IPS-18a (cell line): ENCODE measurements at regions not wholly inside any gene's neighbourhood (a gene's known extent, or its start where the extent isn't known, plus 50 kb on each side); places are given as distances from the start of the nearest gene placed in this dataset.
"Not testable (repeated sequence)": the region's sequence is repeated elsewhere in the genome, so short reads cannot be mapped to it uniquely, and the experiment has no call there.

Experiments used
- H3K27ac ChIP-seq: one replicate; pipeline ENCODE4 v1.5.1; 2013; ENCODE audit warnings: low read length
- H3K27me3 ChIP-seq: one replicate; pipeline ENCODE4 v1.6.1; 2013; ENCODE audit warnings: mild to moderate bottlenecking, low read length; ENCODE audit not compliant: control insufficient read depth, insufficient read depth
- H3K36me3 ChIP-seq: one replicate; pipeline ENCODE4 v1.6.1; 2013; ENCODE audit warnings: low read depth, low read length; ENCODE audit not compliant: control insufficient read depth
- H3K4me1 ChIP-seq: one replicate; pipeline ENCODE4 v1.6.1; 2013; ENCODE audit warnings: low read depth, low read length; ENCODE audit not compliant: control insufficient read depth
- H3K4me3 ChIP-seq: one replicate; pipeline ENCODE4 v1.5.1; 2013; ENCODE audit warnings: low read length
- H3K9ac ChIP-seq: one replicate; pipeline ENCODE4 v1.6.1; 2013; ENCODE audit warnings: mild to moderate bottlenecking, low read length, moderate library complexity
- H3K9me3 ChIP-seq: one replicate; pipeline ENCODE4 v1.6.1; 2013; ENCODE audit warnings: low read depth, low read length; ENCODE audit not compliant: control insufficient read depth

GRCh38 chr11:109965926-109966325, 127.3 kb upstream of the ZC3H12C start:
- H3K9ac ChIP-seq, H3K4me3 ChIP-seq, H3K4me1 ChIP-seq, H3K9me3 ChIP-seq, H3K27ac ChIP-seq, H3K27me3 ChIP-seq, H3K36me3 ChIP-seq: not testable (repeated sequence)

DNA sequence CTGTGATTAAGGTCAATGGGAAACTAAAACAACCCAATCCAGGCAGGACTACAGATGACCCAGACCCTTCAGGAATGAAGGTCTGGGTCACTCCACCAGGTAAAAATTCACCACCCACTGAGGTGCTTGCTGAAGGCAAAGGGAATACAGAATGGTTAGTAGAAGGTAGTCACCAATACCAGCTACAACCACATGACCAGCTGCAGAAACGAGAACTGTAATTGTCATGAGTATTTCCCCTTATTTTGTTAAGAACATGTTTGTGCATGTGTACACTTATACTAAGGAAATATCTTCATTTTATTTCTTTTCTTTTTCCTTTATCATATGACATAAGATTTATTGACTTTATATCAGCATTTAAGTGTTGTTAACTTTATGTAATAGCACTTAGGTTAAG, 126.1 kb upstream of the ZC3H12C start:
- not testable (repeated sequence) for H3K27ac ChIP-seq, H3K4me1 ChIP-seq, H3K9me3 ChIP-seq, H3K36me3 ChIP-seq, H3K27me3 ChIP-seq, H3K4me3 ChIP-seq, H3K9ac ChIP-seq

DNA sequence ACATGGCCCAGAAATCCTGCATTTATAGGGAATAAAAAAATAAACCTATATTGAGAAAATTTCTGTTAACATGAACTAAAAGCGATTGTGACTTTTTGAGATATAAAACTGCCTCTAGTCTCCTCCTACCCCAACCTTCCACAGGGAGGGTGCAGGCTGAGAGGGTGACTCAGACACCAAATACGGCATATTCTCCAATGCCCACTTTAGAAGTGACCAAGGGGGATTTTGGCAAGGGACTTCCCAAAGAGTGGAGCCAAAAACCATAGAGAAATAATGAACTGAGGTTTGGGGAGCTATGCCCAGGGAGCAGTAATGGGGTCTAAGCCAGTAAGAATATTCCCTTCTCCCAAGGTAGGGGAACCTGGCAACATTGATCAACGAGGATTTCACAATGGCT, 124.9 kb upstream of the ZC3H12C start:
- Histone ChIP-seq H3K4me3 (no peak overlapping the region), H3K27me3 (no peaks in the 10 kb centered on the region), H3K9me3 (no peaks in the 10 kb centered on the region), H3K9ac (no peak overlapping the region), H3K36me3 (no peaks in the 10 kb centered on the region), H3K27ac (no peak overlapping the region), H3K4me1 (peaks cover 7% of the 10 kb centered on the region)

DNA sequence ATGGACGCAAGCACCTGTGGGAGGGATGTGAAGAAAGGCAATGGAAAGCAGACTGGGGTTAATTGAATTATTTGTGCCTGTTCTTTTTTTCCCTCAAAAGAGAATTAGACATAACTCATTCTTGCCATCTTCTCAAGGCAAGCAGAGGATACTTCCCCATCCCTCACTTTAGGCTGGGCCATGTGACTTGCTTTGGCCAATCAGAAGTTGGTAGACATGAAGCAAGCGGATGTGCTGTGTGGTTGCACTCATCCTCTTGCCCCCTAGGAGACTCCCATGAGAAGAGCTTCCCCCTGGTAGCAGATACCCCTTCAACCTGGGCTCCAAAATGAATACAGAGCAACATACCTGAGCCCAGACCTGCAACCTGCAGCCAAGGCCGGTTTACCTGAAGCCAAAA, 124.4 kb upstream of the ZC3H12C start:
- no peaks in the 10 kb centered on the region for H3K27me3 ChIP-seq
- no peak overlapping the region for H3K9ac ChIP-seq
- H3K4me3 ChIP-seq, result no peak overlapping the region
- H3K27ac ChIP-seq, result no peak overlapping the region
- H3K4me1 ChIP-seq, result peaks cover 7% of the 10 kb centered on the region
- H3K36me3 ChIP-seq, result no peaks in the 10 kb centered on the region
- no peaks in the 10 kb centered on the region for H3K9me3 ChIP-seq

DNA sequence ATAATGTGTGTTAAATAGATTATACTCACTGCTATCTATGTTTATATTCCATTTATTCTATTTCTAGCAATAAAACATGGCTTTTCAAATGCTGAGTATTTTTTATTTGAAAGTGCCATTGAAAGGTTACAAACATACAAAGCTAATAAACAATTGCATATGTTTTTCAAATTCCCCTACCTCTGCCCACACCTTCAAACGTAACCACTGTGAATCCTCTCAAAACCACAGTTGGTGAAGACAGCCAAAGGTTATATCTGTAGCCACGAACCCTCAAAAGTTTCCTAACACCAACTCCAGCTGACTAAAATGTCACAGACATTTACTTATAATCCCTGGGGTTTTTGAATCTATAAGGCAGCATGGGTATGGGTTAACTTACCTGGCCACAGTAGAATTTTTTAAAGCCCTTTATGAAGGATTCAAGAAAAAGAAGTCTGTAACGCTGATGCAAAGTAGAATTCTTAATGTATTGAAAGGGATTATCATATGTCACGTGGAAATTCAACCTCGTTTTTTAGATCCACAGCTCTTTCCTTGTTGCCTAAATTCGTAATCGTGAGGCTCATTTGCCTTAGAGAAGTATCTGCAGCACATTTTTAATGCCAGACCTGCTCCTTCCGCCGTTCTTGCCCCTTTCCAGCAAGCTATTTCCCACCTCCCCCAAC, 122.5 kb upstream of the ZC3H12C start:
- H3K9ac ChIP-seq, result no peak overlapping the region
- no peak overlapping the region for H3K27ac ChIP-seq
- H3K4me1 ChIP-seq, result peaks cover 7% of the 10 kb centered on the region

DNA sequence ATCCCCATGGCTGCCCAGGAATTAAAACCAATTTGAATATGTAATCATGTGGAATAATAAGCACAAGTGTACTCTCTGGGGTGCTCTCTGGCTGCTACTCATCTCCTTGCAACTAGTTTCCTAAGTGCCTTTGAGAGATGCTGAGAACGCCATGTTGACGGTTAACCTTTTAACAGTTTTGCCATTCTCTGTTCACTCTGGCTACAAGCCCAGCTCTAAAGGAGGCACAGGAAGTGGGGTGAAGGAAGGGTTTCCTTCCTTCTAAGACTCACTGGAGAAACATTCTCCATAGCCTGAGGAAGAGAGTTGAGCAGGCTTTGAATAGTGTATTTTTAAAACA, 122.0 kb upstream of the ZC3H12C start:
- Histone ChIP-seq H3K36me3 (no peaks in the 10 kb centered on the region), H3K4me1 (peaks cover 7% of the 10 kb centered on the region), H3K4me3 (no peak overlapping the region), H3K27me3 (no peaks in the 10 kb centered on the region), H3K9me3 (no peaks in the 10 kb centered on the region), H3K27ac (no peak overlapping the region), H3K9ac (no peak overlapping the region)

More for the DNA sequence above, 122.5 kb upstream of the ZC3H12C start:
- Histone ChIP-seq H3K36me3 (no peaks in the 10 kb centered on the region), H3K9me3 (no peaks in the 10 kb centered on the region), H3K27me3 (no peaks in the 10 kb centered on the region), H3K4me3 (no peak overlapping the region)

GRCh38 chr11:109972181-109972715, 120.9 kb upstream of the ZC3H12C start:
- H3K27me3 ChIP-seq, result no peaks in the 10 kb centered on the region
- H3K36me3 ChIP-seq, result no peaks in the 10 kb centered on the region
- H3K27ac ChIP-seq, result no peak overlapping the region
- no peak overlapping the region for H3K9ac ChIP-seq
- peaks cover 7% of the 10 kb centered on the region for H3K4me1 ChIP-seq
- H3K4me3 ChIP-seq, result no peak overlapping the region
- H3K9me3 ChIP-seq, result no peaks in the 10 kb centered on the region

DNA sequence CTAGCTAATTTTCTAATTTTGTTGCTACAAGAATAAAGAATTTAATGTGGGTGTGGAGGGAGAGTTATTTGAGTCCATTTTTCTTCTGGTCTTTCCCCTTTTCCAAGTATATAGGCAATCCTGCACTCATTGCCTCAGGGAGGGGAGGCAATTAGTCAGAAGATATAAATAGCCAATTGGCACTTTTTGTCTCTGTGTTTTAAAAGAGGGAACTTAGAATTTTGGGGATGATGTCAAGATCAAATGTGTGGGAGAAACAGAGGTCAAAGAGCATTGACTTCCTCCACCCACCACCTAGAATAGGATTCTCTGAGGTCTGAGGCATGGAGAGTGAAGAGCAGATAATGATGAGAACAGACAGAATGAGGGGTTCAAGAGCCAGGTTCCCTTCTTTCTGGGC, 120.3 kb upstream of the ZC3H12C start:
- H3K36me3 ChIP-seq, result no peaks in the 10 kb centered on the region
- no peak overlapping the region for H3K9ac ChIP-seq
- H3K27ac ChIP-seq, result no peak overlapping the region
- no peaks in the 10 kb centered on the region for H3K27me3 ChIP-seq
- H3K4me1 ChIP-seq, result peaks cover 7% of the 10 kb centered on the region
- no peaks in the 10 kb centered on the region for H3K9me3 ChIP-seq
- no peak overlapping the region for H3K4me3 ChIP-seq

DNA sequence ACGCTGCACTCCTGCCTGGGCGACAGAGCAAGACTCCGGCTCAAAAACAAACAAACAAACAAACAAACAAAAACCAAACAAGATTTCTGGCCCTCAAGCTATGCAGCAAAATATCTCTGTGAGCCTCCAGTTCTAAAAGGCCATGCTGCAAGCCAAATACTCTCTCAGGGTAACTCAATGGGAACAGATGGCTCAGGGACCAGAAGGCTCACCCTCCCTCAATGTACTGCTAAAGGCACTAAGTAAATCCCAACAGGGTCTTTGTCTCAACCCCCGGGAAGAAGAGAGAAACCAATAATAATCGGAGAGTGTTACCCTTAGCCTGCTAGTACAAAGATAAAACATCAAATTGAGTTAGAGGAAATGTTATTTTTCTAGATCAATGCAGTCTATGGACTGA, 119.7 kb upstream of the ZC3H12C start:
- H3K4me3 ChIP-seq, result no peak overlapping the region
- peaks cover 7% of the 10 kb centered on the region for H3K4me1 ChIP-seq
- H3K27me3 ChIP-seq, result no peaks in the 10 kb centered on the region
- no peaks in the 10 kb centered on the region for H3K9me3 ChIP-seq
- H3K36me3 ChIP-seq, result no peaks in the 10 kb centered on the region
- H3K9ac ChIP-seq, result no peak overlapping the region
- H3K27ac ChIP-seq, result no peak overlapping the region

GRCh38 chr11:109974523-109974922, 118.7 kb upstream of the ZC3H12C start:
- Histone ChIP-seq H3K4me3 (no peak overlapping the region), H3K27ac (no peak overlapping the region), H3K36me3 (no peaks in the 10 kb centered on the region), H3K27me3 (no peaks in the 10 kb centered on the region), H3K9me3 (no peaks in the 10 kb centered on the region), H3K9ac (no peak overlapping the region), H3K4me1 (peaks cover 7% of the 10 kb centered on the region)

DNA sequence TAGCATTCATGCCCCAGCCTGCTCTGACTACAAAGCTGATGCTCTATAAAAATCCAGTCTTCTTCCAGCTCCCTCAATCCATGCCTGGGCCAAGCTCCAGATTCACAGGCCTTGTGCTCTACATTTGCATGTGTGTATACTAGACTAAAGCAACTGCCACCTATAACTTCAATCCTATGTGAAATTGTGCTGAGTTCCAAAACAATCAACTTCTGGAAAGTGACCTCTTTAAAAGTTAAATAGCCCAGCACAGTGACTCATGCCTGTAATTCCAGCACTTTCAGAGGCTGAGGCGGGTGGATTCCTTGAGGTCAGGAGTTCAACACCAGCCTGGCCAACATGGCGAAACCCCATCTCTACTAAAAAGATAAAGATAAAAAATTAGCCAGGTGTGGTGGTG, 114.3 kb upstream of the ZC3H12C start:
- Histone ChIP-seq H3K27me3 (no peaks in the 10 kb centered on the region), H3K9ac (no peak overlapping the region), H3K36me3 (no peaks in the 10 kb centered on the region), H3K4me1 (no peaks in the 10 kb centered on the region), H3K27ac (no peak overlapping the region), H3K9me3 (no peaks in the 10 kb centered on the region), H3K4me3 (no peak overlapping the region)

DNA sequence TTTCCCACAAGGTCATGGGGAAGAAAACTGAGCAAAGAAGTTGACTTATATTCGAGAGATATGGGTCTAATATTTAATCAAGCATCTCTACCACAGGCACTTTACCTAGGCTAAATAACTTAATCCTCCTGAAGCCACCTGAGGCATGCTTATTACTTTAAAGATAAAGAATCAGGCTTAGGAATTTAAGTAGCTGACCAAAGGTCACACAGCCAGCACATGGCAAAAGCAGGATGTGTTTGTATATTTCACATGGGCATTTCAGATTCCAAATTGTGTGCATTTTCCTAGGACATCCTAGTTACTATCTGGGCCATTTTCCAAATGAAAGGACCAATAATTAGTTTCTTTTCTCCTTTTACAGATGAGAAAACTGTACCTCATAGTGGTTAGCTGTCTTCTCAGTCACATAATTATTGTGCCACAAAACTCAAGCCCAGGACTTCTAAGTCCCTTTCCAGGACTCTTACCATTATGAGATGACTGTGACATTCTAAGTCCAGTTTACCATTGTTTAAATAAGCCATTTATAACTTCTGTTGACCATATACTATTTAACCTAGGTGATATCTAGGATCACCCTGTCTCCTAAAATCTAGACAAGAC, 112.1 kb upstream of the ZC3H12C start:
- Histone ChIP-seq H3K4me1 (no peaks in the 10 kb centered on the region), H3K36me3 (no peaks in the 10 kb centered on the region), H3K27ac (no peak overlapping the region), H3K9me3 (no peaks in the 10 kb centered on the region), H3K9ac (no peak overlapping the region), H3K27me3 (no peaks in the 10 kb centered on the region), H3K4me3 (no peak overlapping the region)
